GM12878 (cell line): ENCODE measurements at regions not wholly inside any gene's neighbourhood (a gene's known extent, or its start where the extent isn't known, plus 50 kb on each side); places are given as distances from the start of the nearest gene placed in this dataset.

Experiments
- ATF2 ChIP-seq: IDR thresholded peaks from 2 replicates; pipeline ENCODE4 v1.6.1; 2012; ENCODE audit warnings: low read length, inconsistent platforms
- CEBPB ChIP-seq, 2 experiments: fragments of 150-350 bp in 1 of 2; IDR thresholded peaks; 2 replicates each; pipeline ENCODE4 v1.6.1; 2012 to 2014; ENCODE audit warnings: low read depth in 2 of 2, low read length in 2 of 2, borderline replicate concordance in 1 of 2, inconsistent platforms in 1 of 2
- CTCF ChIP-seq, 3 experiments: IDR thresholded peaks in 2 of 3; conservative IDR thresholded peaks in 1 of 3; 2 replicates each; pipeline ENCODE4 v1.5.1; 2011; ENCODE audit warnings: low read depth in 3 of 3, low read length in 3 of 3, mild to moderate bottlenecking in 3 of 3, control low read depth in 2 of 3, moderate library complexity in 2 of 3, inconsistent platforms in 1 of 3, mixed read lengths in 1 of 3; ENCODE audit not compliant: control insufficient read depth in 2 of 3, insufficient read depth in 1 of 3; ENCODE audit errors: extremely low read depth in 1 of 3
- EP300 ChIP-seq, 2 experiments: fragments of 150-350 bp in 1 of 2; IDR thresholded peaks; 2 replicates each; pipeline ENCODE4 v1.6.1; 2011 to 2012; ENCODE audit warnings: low read depth in 2 of 2, low read length in 2 of 2, borderline replicate concordance in 1 of 2, improper control_type of control experiment in 1 of 2, inconsistent platforms in 1 of 2; ENCODE audit not compliant: control insufficient read depth in 1 of 2
- HDAC6 ChIP-seq: fragments of 200-600 bp; sonication (generic); IDR thresholded peaks from one replicate; pipeline ENCODE4 v1.8.0; 2017; ENCODE audit warnings: antibody characterized with exemption; ENCODE audit not compliant: unreplicated experiment
- IKZF2 ChIP-seq, 2 experiments: fragments of 450-650 bp; IDR thresholded peaks; 2 replicates each; pipeline ENCODE4 v1.6.1; 2017; ENCODE audit warnings: mild to moderate bottlenecking in 2 of 2, moderate library complexity in 2 of 2
- NFYB ChIP-seq: IDR thresholded peaks from 2 replicates; pipeline ENCODE4 v1.6.1; 2011; ENCODE audit warnings: low read depth, mild to moderate bottlenecking, low read length, improper control_type of control experiment, moderate library complexity; ENCODE audit not compliant: insufficient read depth
- SP1 ChIP-seq: IDR thresholded peaks from one replicate; pipeline ENCODE4 v1.6.1; 2011; ENCODE audit warnings: low read depth, low read length
- SPI1 ChIP-seq: IDR thresholded peaks from 2 replicates; pipeline ENCODE4 v1.6.1; 2011; ENCODE audit warnings: low read depth, mild to moderate bottlenecking, low read length, moderate library complexity, borderline replicate concordance; ENCODE audit not compliant: insufficient read depth
- YBX1 ChIP-seq: fragments of 450-650 bp; IDR thresholded peaks from 2 replicates; pipeline ENCODE4 v1.6.1; 2016; ENCODE audit warnings: antibody characterized with exemption
- ZNF274 ChIP-seq: IDR thresholded peaks from one replicate; pipeline ENCODE4 v1.8.0; 2011; ENCODE audit not compliant: insufficient read length, insufficient read depth
- ZZZ3 ChIP-seq: IDR thresholded peaks from 2 replicates; pipeline ENCODE4 v1.6.1; 2011; ENCODE audit warnings: low read depth; ENCODE audit not compliant: control insufficient read depth, insufficient read length

GRCh38 chr3:35950021-35950420, 310.7 kb downstream of the ARPP21 start:
- TF ChIP-seq CTCF (IDR thresholded peaks at IDR 0.05 in 2 of 3, conservative IDR thresholded peaks at IDR 0.05 in 1 of 3; ENCODE audit: control insufficient read depth in 2 of 3, extremely low read depth in 1 of 3, insufficient read depth in 1 of 3, low read depth in 3 of 3, low read length in 3 of 3) (no peak), ZNF274 (no peak), CEBPB (IDR thresholded peaks at IDR 0.05; ENCODE audit: borderline replicate concordance in 1 of 2, low read depth in 2 of 2, low read length in 2 of 2) (no peak), EP300 (IDR thresholded peaks at IDR 0.05; ENCODE audit: borderline replicate concordance in 1 of 2, control insufficient read depth in 1 of 2, low read depth in 2 of 2, low read length in 2 of 2) (no peak), ZZZ3 (no peak), IKZF2 (IDR thresholded peaks at IDR 0.05) (no peak), ATF2 (no peak), SPI1 (no peak), HDAC6 (no peak), SP1 (no peak), YBX1 (no peak), NFYB (no peak)
